GM21528 (cell line): ENCODE measurements at regions not wholly inside any gene's neighbourhood (a gene's known extent, or its start where the extent isn't known, plus 50 kb on each side); places are given as distances from the start of the nearest gene placed in this dataset.

Experiments used
- ATAC-seq: cut with Tn5 transposase; IDR thresholded peaks from one replicate; pipeline ENCODE4 v1.9.1; 2021; ENCODE audit warnings: mild to moderate bottlenecking, moderate library complexity; ENCODE audit not compliant: unreplicated experiment, low FRiP score

DNA sequence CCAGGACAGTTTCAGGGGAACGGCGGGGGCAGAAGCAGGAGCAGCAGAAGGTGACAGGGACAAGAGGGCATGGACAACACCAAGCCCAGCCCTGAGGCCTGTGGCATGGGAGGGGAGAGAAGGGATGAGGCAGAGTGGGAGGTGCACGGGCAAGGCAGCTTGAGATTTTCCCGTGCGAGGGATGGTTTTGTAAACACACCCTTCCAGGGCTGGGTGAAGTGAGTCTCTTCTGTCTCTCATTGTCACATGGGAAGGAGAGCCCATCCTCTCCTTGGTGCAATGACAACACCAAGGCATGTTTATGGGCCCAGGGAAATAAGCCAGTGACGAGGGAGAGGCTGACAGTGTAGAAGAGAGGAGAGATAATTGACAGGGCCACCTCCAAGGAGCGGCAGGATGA, 69.6 kb upstream of the RIOK3 start:
- no peak for ATAC-seq

DNA sequence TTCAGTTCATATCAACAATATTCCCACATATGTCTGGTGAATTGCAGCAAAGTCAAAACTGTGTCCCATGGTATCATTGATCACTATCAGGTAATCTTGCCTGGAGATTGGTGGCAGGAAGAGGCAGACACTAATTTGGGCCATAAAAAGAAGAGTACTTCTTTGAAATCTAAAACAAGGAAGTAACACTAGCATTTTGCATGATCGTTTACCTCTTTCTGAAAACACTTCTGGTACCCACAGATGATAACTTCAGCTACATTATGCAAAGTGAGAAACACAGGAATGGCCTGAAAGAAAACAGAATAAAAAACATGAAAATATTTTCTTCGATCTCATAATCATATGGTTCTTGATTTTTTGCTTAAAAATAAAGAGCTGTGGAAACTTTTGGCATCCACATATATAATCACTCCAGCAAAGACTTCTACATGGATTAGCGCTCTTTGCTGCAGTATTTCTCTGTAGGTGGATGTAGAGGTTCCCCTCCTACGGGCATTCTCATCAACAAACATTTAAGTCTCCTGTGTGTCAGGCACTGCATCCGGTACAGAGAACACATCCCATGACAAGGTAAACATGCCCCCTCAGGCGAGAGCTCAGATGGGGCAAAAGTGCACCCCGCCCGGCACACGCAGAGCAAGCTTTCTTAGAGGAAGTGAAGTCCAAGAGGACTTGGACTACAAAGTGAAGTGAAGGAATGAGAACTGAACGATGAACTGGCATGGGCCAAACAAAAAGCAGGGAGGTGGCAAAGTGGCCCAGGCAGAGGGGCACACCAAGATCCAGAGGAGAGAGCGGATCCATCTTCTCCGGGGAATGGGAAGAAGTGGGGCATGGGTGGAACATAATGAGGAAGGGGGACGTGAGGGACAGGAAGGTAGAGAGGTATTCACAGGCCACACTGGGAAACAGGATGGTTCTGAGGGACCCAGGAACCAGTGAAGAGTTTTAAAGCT, 68.0 kb upstream of the RIOK3 start:
- ATAC-seq = no peak

DNA sequence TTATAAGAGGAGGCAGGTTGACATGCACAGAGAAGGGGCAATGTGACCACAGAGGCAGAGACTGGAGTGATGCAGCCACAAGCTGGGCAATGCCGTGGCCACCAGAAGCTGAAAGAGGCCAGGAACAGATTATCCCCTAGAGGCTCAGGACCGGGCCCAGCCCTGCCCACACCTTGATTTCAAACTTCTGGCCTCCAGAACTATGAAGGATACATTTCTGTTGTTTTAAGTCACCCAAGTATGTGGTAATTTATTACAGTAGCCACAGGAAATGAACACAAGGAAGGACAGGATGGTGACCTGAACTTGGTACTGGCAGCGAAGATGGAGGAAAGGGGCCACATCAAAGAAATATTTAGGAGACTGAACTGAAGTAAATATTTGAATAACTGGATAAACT, 66.8 kb upstream of the RIOK3 start:
- no peak for ATAC-seq

DNA sequence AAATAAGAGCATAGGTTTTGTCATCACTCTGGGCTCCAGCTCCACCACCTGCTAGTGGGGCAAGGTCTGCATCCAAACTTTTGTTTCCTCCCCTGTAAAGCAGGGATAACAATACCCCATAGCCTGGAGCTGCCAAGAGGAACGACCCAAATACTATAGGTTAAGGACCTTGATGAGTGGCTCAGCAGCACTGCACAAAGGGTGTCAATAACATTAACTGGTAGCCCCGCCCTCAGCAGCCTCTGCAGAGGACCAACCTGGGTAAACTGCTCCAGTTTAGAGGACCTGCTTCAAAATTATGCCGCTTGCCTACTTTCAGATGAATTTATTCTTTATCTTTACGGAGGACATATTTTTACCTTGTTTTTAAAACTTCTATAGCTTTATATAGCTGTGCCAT, 65.8 kb upstream of the RIOK3 start:
- no peak for ATAC-seq

DNA sequence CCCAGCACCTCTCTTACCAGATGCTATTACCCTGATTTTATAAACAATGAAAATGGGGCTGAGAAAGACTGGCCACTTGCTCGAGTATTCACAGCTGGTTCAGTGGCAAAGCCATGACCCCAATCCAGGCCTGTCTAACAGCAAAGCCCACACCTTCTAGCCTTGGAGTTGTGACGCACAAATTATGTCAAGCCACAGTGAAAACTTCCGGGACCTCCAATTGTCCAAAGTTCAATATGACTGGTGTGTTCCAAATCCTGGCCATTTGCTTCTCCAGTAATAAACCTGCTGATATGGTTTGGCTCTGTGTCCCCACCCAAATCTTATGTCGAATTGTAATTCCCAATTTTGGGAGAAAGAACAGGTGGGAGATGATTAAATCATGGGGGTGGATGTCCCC, 64.7 kb upstream of the RIOK3 start:
- no peak for ATAC-seq

DNA sequence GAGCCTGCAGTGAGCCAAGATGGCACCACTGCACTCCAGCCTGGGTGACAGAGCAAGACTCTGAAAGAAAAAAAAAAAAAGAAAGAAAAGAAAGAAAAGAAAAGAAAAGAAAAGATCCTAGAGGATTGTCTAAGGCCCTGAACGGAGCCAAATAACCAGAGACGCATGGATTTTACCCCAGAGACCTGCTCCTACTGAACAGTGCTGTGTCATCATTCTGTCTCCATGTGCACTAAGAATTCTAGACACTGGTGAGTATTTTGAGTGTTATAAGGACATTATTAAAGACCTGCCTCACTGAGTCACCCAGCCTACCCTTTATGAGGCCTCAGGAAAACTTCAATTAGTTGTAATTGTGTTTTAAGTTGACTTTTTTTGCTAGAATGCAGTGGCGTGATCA, 61.9 kb upstream of the RIOK3 start:
- ATAC-seq = no peak

DNA sequence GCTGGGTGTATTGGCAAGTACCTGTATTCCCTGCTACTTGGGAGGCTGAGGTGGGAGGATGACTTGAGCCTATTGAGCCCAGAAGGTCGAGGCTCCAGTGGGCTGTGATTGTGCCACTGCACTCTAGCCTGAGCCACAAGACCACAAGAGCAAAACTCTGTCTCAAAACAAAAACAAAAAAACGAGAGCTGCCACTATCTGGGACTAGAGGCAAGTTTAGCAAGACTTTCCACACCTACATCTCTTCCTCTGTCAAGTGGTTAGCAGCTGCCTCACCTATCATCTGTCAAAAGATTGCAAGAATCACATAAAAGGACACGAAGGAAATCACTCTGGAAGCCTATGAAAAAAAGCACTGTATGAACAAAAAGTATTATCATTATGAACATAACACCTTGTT, 55.2 kb upstream of the RIOK3 start:
- ATAC-seq = no peak

DNA sequence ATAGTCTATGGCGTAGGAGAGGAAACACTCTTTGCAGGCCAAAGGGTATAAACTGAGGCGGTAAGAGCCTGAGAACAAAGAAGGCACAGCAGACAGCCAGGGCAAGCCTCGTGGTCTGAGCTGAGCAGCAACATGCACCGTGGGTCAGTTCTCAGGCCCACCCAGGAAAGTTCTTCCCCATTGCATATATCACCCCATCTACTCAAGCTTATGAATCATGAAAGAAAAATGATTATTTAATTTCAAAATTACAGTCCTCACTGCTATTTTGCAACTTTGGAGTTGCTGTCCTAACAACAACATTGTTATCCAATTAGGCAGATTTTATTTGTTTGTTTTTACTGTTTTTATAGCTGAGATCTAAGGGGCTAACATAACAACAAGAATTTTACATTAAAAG, 54.7 kb upstream of the RIOK3 start:
- ATAC-seq = no peak

DNA sequence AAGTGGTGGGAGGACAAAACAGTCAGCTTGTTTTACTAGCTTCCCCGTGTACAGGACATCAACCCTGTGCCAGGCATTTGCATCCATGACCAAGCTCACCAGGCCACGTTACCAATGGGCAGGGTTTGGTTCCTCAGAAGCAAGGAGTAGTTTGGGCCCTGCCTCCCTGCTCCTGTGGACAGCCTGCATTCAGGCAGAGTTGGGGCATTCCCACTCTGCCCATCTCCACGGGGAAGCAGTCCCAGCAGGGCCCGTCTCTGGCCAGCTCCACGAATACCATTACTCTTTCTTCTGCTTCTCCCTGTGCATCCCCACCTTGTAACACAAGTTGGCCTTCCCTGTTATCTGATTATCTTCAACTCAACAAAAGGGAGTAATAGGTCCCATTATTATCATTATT, 54.0 kb upstream of the RIOK3 start:
- no peak for ATAC-seq

DNA sequence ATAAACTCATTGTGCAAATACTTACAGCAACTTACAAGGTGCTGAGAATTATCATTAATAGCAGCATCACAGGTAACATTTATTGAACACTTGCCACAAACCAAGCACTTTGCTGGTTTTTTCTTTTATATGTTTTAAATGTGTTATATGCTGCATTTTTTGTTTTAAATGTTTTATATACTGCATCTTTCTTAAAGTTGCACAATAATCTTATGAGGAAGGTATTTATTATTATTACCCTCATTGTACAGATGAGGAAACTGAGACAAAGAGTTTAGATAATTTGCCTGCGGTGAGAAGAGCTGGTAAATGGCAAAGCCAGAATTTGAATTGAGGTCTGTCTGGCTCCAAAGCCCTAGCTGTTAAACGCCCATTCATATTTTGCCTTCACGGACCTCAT, 52.2 kb upstream of the RIOK3 start:
- ATAC-seq = no peak

DNA sequence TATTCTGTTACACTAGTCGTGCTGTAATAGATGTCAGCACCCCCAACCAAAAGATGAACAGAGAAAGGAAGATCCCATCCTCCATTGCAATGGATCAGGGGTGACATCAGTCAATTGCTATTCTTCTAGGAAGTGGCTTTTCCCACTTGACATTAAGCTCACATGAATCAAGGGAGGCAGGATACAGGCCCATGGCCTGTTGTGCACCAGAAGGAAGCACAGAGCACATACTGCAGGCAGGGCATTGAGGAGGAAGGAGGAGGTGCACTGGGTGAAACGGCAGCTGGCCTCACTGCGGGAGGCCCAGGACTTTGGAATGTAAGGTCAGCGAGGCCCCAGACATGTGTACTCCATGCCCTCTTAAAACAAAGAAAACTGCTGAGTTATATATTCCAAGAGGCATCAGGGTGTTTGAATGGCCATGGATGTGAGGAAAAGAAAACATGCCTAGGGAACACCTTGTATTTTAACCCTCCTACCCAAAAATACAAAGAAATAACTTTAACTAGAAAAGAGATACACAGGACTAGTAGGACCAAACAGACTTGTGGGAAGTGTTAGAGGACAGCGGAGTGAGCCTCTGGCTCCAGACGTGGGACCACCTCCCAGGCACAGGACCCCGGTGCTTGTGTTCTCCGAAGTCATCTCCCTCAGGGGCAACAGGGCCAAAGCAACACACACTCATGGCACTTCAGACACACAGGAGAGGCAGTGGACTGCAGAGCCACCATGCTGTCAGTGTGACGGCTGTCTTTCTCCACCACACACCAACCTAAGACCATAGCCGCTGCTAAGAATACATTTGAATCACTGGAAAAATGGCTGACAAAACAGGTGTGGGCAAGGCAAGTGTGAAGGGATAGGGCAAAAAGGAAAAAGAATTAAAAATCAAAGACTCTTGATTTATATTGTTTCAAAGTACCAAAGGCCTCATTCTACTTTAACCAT, 51.4 kb upstream of the RIOK3 start:
- ATAC-seq = no peak
